CD4-positive, alpha-beta T cell (primary cell): ENCODE measurements at regions not wholly inside any gene's neighbourhood (a gene's known extent, or its start where the extent isn't known, plus 50 kb on each side); places are given as distances from the start of the nearest gene placed in this dataset.
"Not testable (repeated sequence)": the region's sequence is repeated elsewhere in the genome, so short reads cannot be mapped to it uniquely, and the experiment has no call there.

Source experiments
- ATAC-seq: fragments of 200-7000 bp; cut with Tn5 transposase; one replicate; pipeline ENCODE4 v1.10.0; 2022; ENCODE audit warnings: mild to moderate bottlenecking; ENCODE audit not compliant: poor library complexity
- CTCF ChIA-PET: fragments of 350-600 bp; sonication (Branson Sonifier 250); formaldehyde crosslinking; loops from one replicate; lab custom pipeline; 2021; ENCODE audit warnings: antibody characterized with exemption, inconsistent platforms; lab: Charles Lee
- POLR2A ChIA-PET: fragments of 350-600 bp; sonication (Branson Sonifier 250); formaldehyde crosslinking; loops from one replicate; lab custom pipeline; 2021; ENCODE audit warnings: antibody characterized with exemption, inconsistent platforms; lab: Charles Lee
- DNase-seq, 14 experiments: peaks; one replicate each; pipeline ENCODE4 v3.0.0-alpha.2; 2013 to 2020; ENCODE audit warnings: mixed read lengths in 2 of 14
- H3K27ac ChIP-seq, 2 donors: one replicate each; pipeline versions ENCODE4 v1.5.1 to v1.7.0; 2013; ENCODE audit warnings: low read length in 2 of 2, low read depth in 1 of 2, mild to moderate bottlenecking in 1 of 2
- H3K27me3 ChIP-seq, 2 experiments: 1 replicate in 1 of 2; 2 replicates in 1 of 2; pipeline versions ENCODE4 v1.6.1 to v1.7.0; 2013; ENCODE audit warnings: low read length in 2 of 2, control low read depth in 1 of 2, mild to moderate bottlenecking in 1 of 2, moderate library complexity in 1 of 2; ENCODE audit not compliant: insufficient read depth in 2 of 2, control insufficient read depth in 1 of 2
- H3K36me3 ChIP-seq: one replicate; pipeline ENCODE4 v1.6.1; 2013; ENCODE audit warnings: low read length, control low read depth; ENCODE audit not compliant: insufficient read depth
- H3K4me1 ChIP-seq: one replicate; pipeline ENCODE4 v1.6.1; 2013; ENCODE audit warnings: low read length, control low read depth; ENCODE audit not compliant: insufficient read depth
- H3K4me3 ChIP-seq: one replicate; pipeline ENCODE4 v1.5.1; 2013; ENCODE audit warnings: mild to moderate bottlenecking, low read length, moderate library complexity
- H3K9me3 ChIP-seq, 2 experiments: 1 replicate in 1 of 2; 2 replicates in 1 of 2; pipeline versions ENCODE4 v1.6.1 to v1.7.0; 2013; ENCODE audit warnings: low read length in 2 of 2, mild to moderate bottlenecking in 2 of 2, control low read depth in 1 of 2, moderate library complexity in 1 of 2; ENCODE audit not compliant: control insufficient read depth in 1 of 2, insufficient read depth in 1 of 2
- H3K27ac Mint-ChIP-seq: one replicate; pipeline ENCODE4 v1.8.0; 2020; ENCODE audit warnings: mixed read lengths
- H3K27me3 Mint-ChIP-seq: one replicate; pipeline ENCODE4 v1.8.0; 2021; ENCODE audit warnings: mixed read lengths
- H3K36me3 Mint-ChIP-seq: one replicate; pipeline ENCODE4 v1.8.0; 2021; ENCODE audit warnings: low read depth, mixed read lengths
- H3K4me1 Mint-ChIP-seq: one replicate; pipeline ENCODE4 v1.8.0; 2021; ENCODE audit warnings: low read depth, mixed read lengths
- H3K4me3 Mint-ChIP-seq: one replicate; pipeline ENCODE4 v1.8.0; 2020; ENCODE audit warnings: mild to moderate bottlenecking, mixed read lengths
- H3K9me3 Mint-ChIP-seq: one replicate; pipeline ENCODE4 v1.8.0; 2020; ENCODE audit warnings: mixed read lengths
- CTCF ChIP-seq: fragments of 200-600 bp; IDR thresholded peaks from one replicate; pipeline ENCODE4 v1.8.0; 2022; ENCODE audit warnings: antibody characterized with exemption, mild to moderate bottlenecking
- intact Hi-C, 2 experiments: fragments of 100-400 bp; cut with DNase I in 1 of 2; cut with micrococcal nuclease in 1 of 2; formaldehyde crosslinking; loops; one replicate each; pipeline versions ENCODE4 v1.15.1 to v1.9.0; 2023 to 2025; cut with DNase I, micrococcal nuclease

GRCh38 chr11:123344790-123345357, 85.2 kb upstream of the GRAMD1B start:
- Histone ChIP-seq H3K4me3 (no peak overlapping the region), H3K27ac (no peak overlapping the region), H3K36me3 (no peaks in the 10 kb centered on the region), H3K27me3 (no peaks in the 10 kb centered on the region), H3K4me1 (no peaks in the 10 kb centered on the region), H3K9me3 (no peaks in the 10 kb centered on the region)
- no peak for DNase-seq
- ATAC-seq, result no peak
- H3K4me1 Mint-ChIP-seq, result no peaks in the 10 kb centered on the region
- no peak overlapping the region for H3K4me3 Mint-ChIP-seq
- no peak overlapping the region for H3K27ac Mint-ChIP-seq
- intact Hi-C loops, result no loop called here
- no peaks in the 10 kb centered on the region for H3K27me3 Mint-ChIP-seq
- POLR2A ChIA-PET, result no interaction called here
- no peaks in the 10 kb centered on the region for H3K36me3 Mint-ChIP-seq
- no peak for TF ChIP-seq CTCF
- H3K9me3 Mint-ChIP-seq, result peaks cover 6% of the 10 kb centered on the region
- CTCF ChIA-PET, result interaction anchor here (1.0 kb wide), 1 partner anchor 15 kb away, joined by 3 read pairs; no protein-coding TSS in a partner anchor

GRCh38 chr11:123344188-123344587, 85.9 kb upstream of the GRAMD1B start:
- POLR2A ChIA-PET, H3K36me3 Mint-ChIP-seq, H3K27ac Mint-ChIP-seq: not testable (repeated sequence)

GRCh38 chr11:123338997-123339752, 90.9 kb upstream of the GRAMD1B start:
- no peak overlapping the region for H3K4me3 Mint-ChIP-seq

More at GRCh38 chr11:123344188-123344587, 85.9 kb upstream of the GRAMD1B start:
- H3K36me3 ChIP-seq, H3K4me1 ChIP-seq, intact Hi-C loops, H3K9me3 ChIP-seq, H3K4me3 Mint-ChIP-seq, H3K9me3 Mint-ChIP-seq, ATAC-seq, H3K27ac ChIP-seq, H3K4me1 Mint-ChIP-seq, CTCF ChIA-PET, H3K27me3 ChIP-seq, H3K27me3 Mint-ChIP-seq, DNase-seq, H3K4me3 ChIP-seq: not testable (repeated sequence)

More at GRCh38 chr11:123338997-123339752, 90.9 kb upstream of the GRAMD1B start:
- intact Hi-C loops, result no loop called here
- no peak overlapping the region for H3K27ac ChIP-seq
- H3K4me1 ChIP-seq, result no peaks in the 10 kb centered on the region
- no peak for TF ChIP-seq CTCF
- no peaks in the 10 kb centered on the region for H3K4me1 Mint-ChIP-seq
- H3K9me3 ChIP-seq, result no peaks in the 10 kb centered on the region
- peaks cover 6% of the 10 kb centered on the region for H3K9me3 Mint-ChIP-seq
- CTCF ChIA-PET, result no interaction called here
- H3K27ac Mint-ChIP-seq, result no peak overlapping the region
- H3K4me3 ChIP-seq, result no peak overlapping the region
- no peaks in the 10 kb centered on the region for H3K27me3 ChIP-seq
- no peaks in the 10 kb centered on the region for H3K36me3 ChIP-seq
- no peak for ATAC-seq
- H3K27me3 Mint-ChIP-seq, result no peaks in the 10 kb centered on the region
- DNase-seq, result no peak
- no peaks in the 10 kb centered on the region for H3K36me3 Mint-ChIP-seq
- POLR2A ChIA-PET, result no interaction called here
